SK-N-MC (cell line): ENCODE measurements at regions not wholly inside any gene's neighbourhood (a gene's known extent, or its start where the extent isn't known, plus 50 kb on each side); places are given as distances from the start of the nearest gene placed in this dataset.

Experiments used
- DNase-seq: peaks from one replicate; pipeline ENCODE4 v3.0.0-alpha.2; 2011; ENCODE audit warnings: low read depth, low spot score
- H3K27ac ChIP-seq: fragments of 200-600 bp; sonication (generic); 2 replicates; pipeline ENCODE4 v1.5.1; 2016; ENCODE audit warnings: mixed run types
- H3K36me3 ChIP-seq: fragments of 200-600 bp; sonication (generic); 2 replicates; pipeline ENCODE4 v1.6.1; 2017; ENCODE audit warnings: antibody characterized with exemption, low read length, mixed read lengths; ENCODE audit not compliant: insufficient read depth
- H3K4me3 ChIP-seq: fragments of 200-600 bp; sonication (generic); 2 replicates; pipeline ENCODE4 v1.5.1; 2016
- H3K9ac ChIP-seq: fragments of 200-600 bp; sonication (generic); 2 replicates; pipeline ENCODE4 v1.8.0; 2017; ENCODE audit warnings: mixed run types, mixed read lengths; ENCODE audit not compliant: insufficient read length
- H3K9me3 ChIP-seq: fragments of 200-600 bp; sonication (generic); 2 replicates; pipeline ENCODE4 v1.6.1; 2017; ENCODE audit warnings: low read depth, mild to moderate bottlenecking, antibody characterized with exemption, low read length, moderate library complexity, mixed read lengths
- EZH2 ChIP-seq: fragments of 200-600 bp; sonication (generic); IDR thresholded peaks from one replicate; pipeline ENCODE4 v1.6.1; 2017; ENCODE audit warnings: antibody characterized with exemption
- FOXP2 ChIP-seq: optimal IDR thresholded peaks from 2 replicates; pipeline ENCODE3; 2011; ENCODE audit warnings: mild to moderate bottlenecking, moderate library complexity; ENCODE audit not compliant: insufficient read depth; ENCODE audit errors: extremely low read length, control extremely low read depth
- POLR2AphosphoS5 ChIP-seq: IDR thresholded peaks from 2 replicates; pipeline ENCODE4 v1.6.1; 2012; ENCODE audit warnings: mild to moderate bottlenecking, low read depth, low read length, borderline replicate concordance

GRCh38 chr4:174096456-174096855 lies 187.0 kb downstream of the FBXO8 start:
- no peak for DNase-seq
- Histone ChIP-seq H3K36me3 (no peaks in the 10 kb centered on the region), H3K9me3 (no peaks in the 10 kb centered on the region), H3K27ac (no peak overlapping the region), H3K4me3 (no peak overlapping the region), H3K9ac (no peak overlapping the region)
- TF ChIP-seq POLR2AphosphoS5 (no peak), FOXP2 (no peak), EZH2 (no peak)

GRCh38 chr4:174091130-174091529 lies 192.3 kb downstream of the FBXO8 start:
- no peak overlapping the region for H3K27ac ChIP-seq
- no peak overlapping the region for H3K4me3 ChIP-seq
- H3K9ac ChIP-seq = no peak overlapping the region
- no peak for DNase-seq
- H3K36me3 ChIP-seq = no peaks in the 10 kb centered on the region
- TF ChIP-seq FOXP2 (no peak), POLR2AphosphoS5 (no peak), EZH2 (no peak)
- H3K9me3 ChIP-seq = no peaks in the 10 kb centered on the region

GRCh38 chr4:174089711-174090110 lies 193.8 kb downstream of the FBXO8 start:
- TF ChIP-seq POLR2AphosphoS5 (no peak), EZH2 (no peak), FOXP2 (no peak)
- no peaks in the 10 kb centered on the region for H3K9me3 ChIP-seq
- H3K36me3 ChIP-seq = no peaks in the 10 kb centered on the region
- no peak overlapping the region for H3K9ac ChIP-seq
- H3K4me3 ChIP-seq = no peak overlapping the region
- H3K27ac ChIP-seq = no peak overlapping the region
- DNase-seq = no peak

GRCh38 chr4:174088795-174089194 lies 194.7 kb downstream of the FBXO8 start:
- no peak for TF ChIP-seq FOXP2
- TF ChIP-seq POLR2AphosphoS5 = no peak
- no peak for TF ChIP-seq EZH2
- Histone ChIP-seq H3K9ac (no peak overlapping the region), H3K9me3 (no peaks in the 10 kb centered on the region), H3K4me3 (no peak overlapping the region), H3K36me3 (no peaks in the 10 kb centered on the region), H3K27ac (no peak overlapping the region)
- no peak for DNase-seq

GRCh38 chr4:174086829-174087799 lies 196.4 kb downstream of the FBXO8 start:
- no peak for TF ChIP-seq POLR2AphosphoS5
- H3K4me3 ChIP-seq = no peak overlapping the region
- H3K36me3 ChIP-seq = no peaks in the 10 kb centered on the region
- no peak overlapping the region for H3K9ac ChIP-seq
- H3K27ac ChIP-seq = no peak overlapping the region
- H3K9me3 ChIP-seq = no peaks in the 10 kb centered on the region
- DNase-seq = no peak

- no peaks in the 10 kb centered on the region for H3K9me3 ChIP-seq
- H3K27ac ChIP-seq = no peak overlapping the region
- no peaks in the 10 kb centered on the region for H3K36me3 ChIP-seq
- no peak overlapping the region for H3K4me3 ChIP-seq
- H3K9ac ChIP-seq = no peak overlapping the region
- no peak for TF ChIP-seq FOXP2
- no peak for TF ChIP-seq POLR2AphosphoS5
- TF ChIP-seq EZH2 = no peak
- DNase-seq = no peak
Observed at GRCh38 chr4:174084981-174085380, 198.5 kb downstream of the FBXO8 start.

GRCh38 chr4:174084542-174084941 lies 198.9 kb downstream of the FBXO8 start:
- no peaks in the 10 kb centered on the region for H3K36me3 ChIP-seq
- TF ChIP-seq EZH2 = no peak
- no peak for TF ChIP-seq POLR2AphosphoS5
- no peak for TF ChIP-seq FOXP2
- no peak overlapping the region for H3K4me3 ChIP-seq
- no peak overlapping the region for H3K9ac ChIP-seq
- DNase-seq = no peak
- H3K27ac ChIP-seq = no peak overlapping the region
- no peaks in the 10 kb centered on the region for H3K9me3 ChIP-seq

GRCh38 chr4:174080361-174080760 lies 203.1 kb downstream of the FBXO8 start:
- no peak for DNase-seq
- H3K9me3 ChIP-seq = no peaks in the 10 kb centered on the region
- H3K4me3 ChIP-seq = no peak overlapping the region
- no peak overlapping the region for H3K27ac ChIP-seq
- no peak for TF ChIP-seq EZH2
- TF ChIP-seq FOXP2 = no peak
- TF ChIP-seq POLR2AphosphoS5 = no peak
- H3K36me3 ChIP-seq = no peaks in the 10 kb centered on the region
- H3K9ac ChIP-seq = no peak overlapping the region

GRCh38 chr4:174071595-174071994 lies 211.9 kb downstream of the FBXO8 start:
- TF ChIP-seq FOXP2 = no peak
- H3K9me3 ChIP-seq = no peaks in the 10 kb centered on the region
- no peak for DNase-seq
- H3K9ac ChIP-seq = no peak overlapping the region
- H3K36me3 ChIP-seq = no peaks in the 10 kb centered on the region
- no peak overlapping the region for H3K27ac ChIP-seq
- no peak overlapping the region for H3K4me3 ChIP-seq

- H3K27ac ChIP-seq = no peak overlapping the region
- no peak for TF ChIP-seq FOXP2
- no peak for TF ChIP-seq POLR2AphosphoS5
- no peak for TF ChIP-seq EZH2
- H3K9ac ChIP-seq = no peak overlapping the region
- H3K4me3 ChIP-seq = no peak overlapping the region
- H3K9me3 ChIP-seq = no peaks in the 10 kb centered on the region
- no peaks in the 10 kb centered on the region for H3K36me3 ChIP-seq
- no peak for DNase-seq
Observed at GRCh38 chr4:174069848-174070330, 213.6 kb downstream of the FBXO8 start.
